Keratinocyte (primary cell): ENCODE measurements at regions not wholly inside any gene's neighbourhood (a gene's known extent, or its start where the extent isn't known, plus 50 kb on each side); places are given as distances from the start of the nearest gene placed in this dataset.

Experiments
- DNase-seq: peaks from one replicate; pipeline ENCODE4 v3.0.0-alpha.2; 2011; ENCODE audit warnings: low read depth, missing footprints, low spot score
- FAIRE-seq: peaks from 2 replicates; lab custom pipeline; 2011; peaks lifted over from hg19 to GRCh38; lab: Jason Lieb, UNC
- H2AFZ ChIP-seq: 2 replicates; pipeline ENCODE4 v1.6.0; 2012; ENCODE audit warnings: low read length, control low read depth, inconsistent platforms; ENCODE audit not compliant: control insufficient read depth
- H3K27ac ChIP-seq: 2 replicates; pipeline ENCODE4 v1.5.1; 2011; ENCODE audit warnings: low read length; ENCODE audit not compliant: control insufficient read depth, insufficient read depth
- H3K27me3 ChIP-seq: 3 replicates; pipeline ENCODE4 v1.6.0; 2011; ENCODE audit warnings: low read length; ENCODE audit not compliant: control insufficient read depth, insufficient read depth; ENCODE audit errors: extremely low read depth
- H3K36me3 ChIP-seq, 2 experiments: 2 replicates in 1 of 2; 3 replicates in 1 of 2; pipeline ENCODE4 v1.5.1; 2011; ENCODE audit warnings: low read length in 2 of 2, mild to moderate bottlenecking in 1 of 2; ENCODE audit not compliant: control insufficient read depth in 2 of 2, insufficient read depth in 2 of 2; ENCODE audit errors: extremely low read depth in 1 of 2
- H3K4me1 ChIP-seq: 3 replicates; pipeline ENCODE4 v1.5.1; 2011; ENCODE audit warnings: low read length; ENCODE audit not compliant: control insufficient read depth, insufficient read depth; ENCODE audit errors: extremely low read depth
- H3K4me2 ChIP-seq: 3 replicates; pipeline ENCODE4 v1.6.0; 2011; ENCODE audit warnings: low read depth, low read length; ENCODE audit not compliant: control insufficient read depth, insufficient read depth; ENCODE audit errors: extremely low read depth
- H3K4me3 ChIP-seq, 3 experiments: fragments of 200-600 bp in 1 of 3; sonication (generic) in 1 of 3; 2 replicates in 2 of 3; 3 replicates in 1 of 3; pipeline ENCODE4 v1.5.1; 2011 to 2016; ENCODE audit warnings: low read length in 3 of 3, mild to moderate bottlenecking in 3 of 3, control low read depth in 2 of 3, inconsistent platforms in 1 of 3, low read depth in 1 of 3, mixed read lengths in 1 of 3, mixed run types in 1 of 3, moderate library complexity in 1 of 3; ENCODE audit not compliant: control insufficient read depth in 2 of 3, insufficient read depth in 2 of 3; ENCODE audit errors: extremely low read depth in 1 of 3
- H3K79me2 ChIP-seq: 2 replicates; pipeline ENCODE4 v1.6.0; 2012; ENCODE audit warnings: low read length; ENCODE audit not compliant: control insufficient read depth, insufficient read depth
- H3K9ac ChIP-seq: 3 replicates; pipeline ENCODE4 v1.6.0; 2011; ENCODE audit warnings: low read length; ENCODE audit not compliant: control insufficient read depth, insufficient read depth; ENCODE audit errors: extremely low read depth
- H3K9me1 ChIP-seq: 3 replicates; pipeline ENCODE4 v1.6.0; 2011; ENCODE audit warnings: low read length; ENCODE audit not compliant: control insufficient read depth, insufficient read depth; ENCODE audit errors: extremely low read depth
- H3K9me3 ChIP-seq: 2 replicates; pipeline ENCODE4 v1.5.1; 2012; ENCODE audit warnings: low read depth, low read length; ENCODE audit not compliant: control insufficient read depth
- H4K20me1 ChIP-seq: 3 replicates; pipeline ENCODE4 v1.6.0; 2011; ENCODE audit warnings: low read length; ENCODE audit not compliant: control insufficient read depth, insufficient read depth; ENCODE audit errors: extremely low read depth
- EZH2 ChIP-seq: IDR thresholded peaks from one replicate; pipeline ENCODE4 v1.6.1; 2012; ENCODE audit warnings: inconsistent platforms, mild to moderate bottlenecking, low read length, moderate library complexity
- dilution Hi-C: fragments of 300-500 bp; cut with MboI; formaldehyde crosslinking; loops from one replicate; pipeline ENCODE4 v1.7.0; 2020; ENCODE audit warnings: low sequenced_read_pairs; ENCODE audit not compliant: extremely low pct_ligation_motif_present
- TF ChIP-seq, protein P1 (sequence below), 3 experiments: IDR thresholded peaks in 1 of 3; conservative IDR thresholded peaks in 1 of 3; optimal IDR thresholded peaks in 1 of 3; 2 replicates in 2 of 3; 3 replicates in 1 of 3; pipeline versions ENCODE3 to v1.5.1; 2011; ENCODE audit warnings: low read length in 3 of 3, mild to moderate bottlenecking in 3 of 3, moderate library complexity in 2 of 3, control low read depth in 1 of 3, inconsistent platforms in 1 of 3; ENCODE audit not compliant: insufficient read depth in 2 of 3; ENCODE audit errors: extremely low read depth in 1 of 3

DNA sequence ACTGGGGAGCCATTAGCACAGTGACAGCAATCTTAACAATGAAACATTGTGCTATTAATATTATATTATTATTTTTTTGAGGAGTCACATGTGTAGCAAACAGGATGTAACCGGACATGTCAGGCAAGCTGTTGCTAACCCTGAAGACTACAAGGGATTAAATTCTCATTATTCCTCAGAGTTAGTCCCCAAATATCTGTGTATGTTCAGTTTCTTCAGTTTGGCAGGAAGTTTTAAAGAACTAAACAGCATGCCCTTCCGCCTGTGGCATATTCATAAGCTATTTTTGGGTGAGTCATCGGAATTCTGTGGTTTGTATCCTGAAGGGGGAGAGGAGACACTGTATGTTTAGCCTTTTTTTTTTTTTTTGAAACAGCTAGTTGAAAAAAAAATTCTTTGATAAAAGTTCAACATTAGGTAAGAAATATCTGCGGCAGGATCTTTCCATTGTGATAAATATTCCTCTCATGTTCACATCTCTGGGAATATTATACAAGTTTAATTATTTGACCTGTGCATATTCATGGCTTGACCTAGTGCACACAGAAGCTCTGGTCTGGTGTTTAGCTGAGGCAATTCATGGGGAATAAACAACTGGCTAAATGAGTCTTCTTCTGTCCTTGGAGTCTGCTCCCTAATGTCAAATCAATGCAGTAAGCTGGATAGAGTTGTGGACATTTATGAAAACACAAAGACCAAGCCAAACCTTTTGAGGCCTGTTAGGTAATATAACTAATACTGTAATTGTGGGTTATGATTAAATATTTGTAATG lies 202.7 kb upstream of the CDKN2B start:
- FAIRE-seq (peak; percentile 88), DNase-seq (no peak)
- peak overlapping the region; percentile 19 for H3K9ac ChIP-seq
- H3K79me2 ChIP-seq = no peaks in the 10 kb centered on the region
- H3K9me1 ChIP-seq = no peaks in the 10 kb centered on the region
- no peaks in the 10 kb centered on the region for H4K20me1 ChIP-seq
- H3K4me1 ChIP-seq = peaks cover 54% of the 10 kb centered on the region
- dilution Hi-C loops = no loop called here
- H3K4me3 ChIP-seq = peak overlapping the region in 1 of 3 experiments; percentile 34
- no peaks in the 10 kb centered on the region for H3K9me3 ChIP-seq
- H2AFZ ChIP-seq = peak overlapping the region; percentile 62
- no peaks in the 10 kb centered on the region for H3K36me3 ChIP-seq
- H3K27ac ChIP-seq = peak overlapping the region; percentile 73
- H3K27me3 ChIP-seq = no peaks in the 10 kb centered on the region
- H3K4me2 ChIP-seq = peak overlapping the region; percentile 74
- TF ChIP-seq, protein P1, sequence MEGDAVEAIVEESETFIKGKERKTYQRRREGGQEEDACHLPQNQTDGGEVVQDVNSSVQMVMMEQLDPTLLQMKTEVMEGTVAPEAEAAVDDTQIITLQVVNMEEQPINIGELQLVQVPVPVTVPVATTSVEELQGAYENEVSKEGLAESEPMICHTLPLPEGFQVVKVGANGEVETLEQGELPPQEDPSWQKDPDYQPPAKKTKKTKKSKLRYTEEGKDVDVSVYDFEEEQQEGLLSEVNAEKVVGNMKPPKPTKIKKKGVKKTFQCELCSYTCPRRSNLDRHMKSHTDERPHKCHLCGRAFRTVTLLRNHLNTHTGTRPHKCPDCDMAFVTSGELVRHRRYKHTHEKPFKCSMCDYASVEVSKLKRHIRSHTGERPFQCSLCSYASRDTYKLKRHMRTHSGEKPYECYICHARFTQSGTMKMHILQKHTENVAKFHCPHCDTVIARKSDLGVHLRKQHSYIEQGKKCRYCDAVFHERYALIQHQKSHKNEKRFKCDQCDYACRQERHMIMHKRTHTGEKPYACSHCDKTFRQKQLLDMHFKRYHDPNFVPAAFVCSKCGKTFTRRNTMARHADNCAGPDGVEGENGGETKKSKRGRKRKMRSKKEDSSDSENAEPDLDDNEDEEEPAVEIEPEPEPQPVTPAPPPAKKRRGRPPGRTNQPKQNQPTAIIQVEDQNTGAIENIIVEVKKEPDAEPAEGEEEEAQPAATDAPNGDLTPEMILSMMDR (optimal IDR thresholded peaks at IDR 0.05 in 1 of 3, IDR thresholded peaks at IDR 0.05 in 1 of 3, conservative IDR thresholded peaks at IDR 0.05 in 1 of 3; ENCODE audit: extremely low read depth in 1 of 3, insufficient read depth in 2 of 3, low read length in 3 of 3) = no peak
- TF ChIP-seq EZH2 = no peak

DNA sequence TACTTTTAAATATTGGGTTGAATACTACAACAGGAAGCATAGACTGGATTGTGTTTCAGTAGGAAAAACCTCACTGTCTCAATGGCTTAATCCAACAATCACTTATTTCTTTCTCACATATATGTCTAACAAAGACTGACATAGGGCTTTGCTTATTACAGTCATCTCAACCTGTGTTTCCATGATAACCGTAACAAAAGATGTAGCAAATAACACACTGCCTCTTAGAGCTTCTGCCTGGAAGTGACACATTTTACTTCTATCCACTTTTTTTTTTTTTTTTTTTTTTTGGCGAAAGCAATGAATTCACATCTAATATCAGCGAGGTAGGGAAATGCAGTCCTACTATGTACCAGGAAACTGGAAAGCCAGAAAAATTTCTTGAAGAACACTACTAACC lies 204.9 kb upstream of the CDKN2B start:
- Histone ChIP-seq H3K36me3 (no peaks in the 10 kb centered on the region), H4K20me1 (no peaks in the 10 kb centered on the region), H3K4me1 (peaks cover 45% of the 10 kb centered on the region), H3K27ac (no peak overlapping the region), H3K4me3 (no peak overlapping the region), H3K79me2 (no peaks in the 10 kb centered on the region), H3K27me3 (no peaks in the 10 kb centered on the region), H3K9ac (no peak overlapping the region), H3K9me3 (no peaks in the 10 kb centered on the region), H2AFZ (no peak overlapping the region), H3K4me2 (no peak overlapping the region), H3K9me1 (no peaks in the 10 kb centered on the region)
- no peak for TF ChIP-seq EZH2
- TF ChIP-seq, protein P1 (optimal IDR thresholded peaks at IDR 0.05 in 1 of 3, IDR thresholded peaks at IDR 0.05 in 1 of 3, conservative IDR thresholded peaks at IDR 0.05 in 1 of 3; ENCODE audit: extremely low read depth in 1 of 3, insufficient read depth in 2 of 3, low read length in 3 of 3) = no peak
- FAIRE-seq (no peak), DNase-seq (no peak)
- dilution Hi-C loops = no loop called here
